ENCODE measurements at regions not wholly inside any gene's neighbourhood (a gene's known extent, or its start where the extent isn't known, plus 50 kb on each side); places are given as distances from the start of the nearest gene placed in this dataset.

GRCh38 chr12:115404761-115405470, 720.9 kb upstream of the TBX3 start:
- no peaks in the 10 kb centered on the region for H3K36me3 ChIP-seq (ENCODE audit: low read depth, low read length)
- 0 out of 2 replicates have a peak overlapping the region, but pooled peaks have one; percentile 1 for H2AFZ ChIP-seq (ENCODE audit: low read length)
- peaks cover 5% of the 10 kb centered on the region for H3K4me1 ChIP-seq (ENCODE audit: insufficient read depth, low read length)
- DNase-seq (peak; percentile 68), ATAC-seq (no peak; the same call in 1 of the 2 replicates)
- intact Hi-C loops (cut with micrococcal nuclease): loop anchor here (5.0 kb wide), 1 partner anchor 347 kb away; no protein-coding TSS in a partner anchor
- no peaks in the 10 kb centered on the region for H4K20me1 ChIP-seq (ENCODE audit: low read length)
- no peaks in the 10 kb centered on the region for H3K9me3 ChIP-seq (ENCODE audit: low read length)
- TF ChIP-seq EZH2phosphoT487 (IDR thresholded peaks at IDR 0.05; ENCODE audit: borderline replicate concordance, low read length) (no peak), CTCF (conservative IDR thresholded peaks at IDR 0.05; ENCODE audit: low read depth, low read length) (no peak), EZH2 (IDR thresholded peaks at IDR 0.05; ENCODE audit: low read length, unreplicated experiment) (no peak)
- no peak overlapping the region for H3K9ac ChIP-seq (ENCODE audit: low read length)
- no TSS peak for BruUV-seq (replicated peaks)
- H3K9me2 ChIP-seq (replicated peaks; ENCODE audit: low read length): no peaks in the 10 kb centered on the region
- H3K79me2 ChIP-seq (ENCODE audit: low read length): no peaks in the 10 kb centered on the region
- H3K27me3 ChIP-seq (ENCODE audit: low read length): no peaks in the 10 kb centered on the region
- no peak overlapping the region for H3K4me3 ChIP-seq (ENCODE audit: low read length)
- no peak overlapping the region for H3K27ac ChIP-seq (ENCODE audit: low read length)
- POLR2A ChIA-PET (ENCODE audit: unreplicated experiment): no interaction called here
- CTCF ChIA-PET: no interaction called here
- H3F3A ChIP-seq (ENCODE audit: low read length, unreplicated experiment): no peaks in the 10 kb centered on the region
- no peak overlapping the region for H3K4me2 ChIP-seq (ENCODE audit: low read length)

GRCh38 chr12:115403689-115404088, 719.7 kb upstream of the TBX3 start:
- no peak for DNase-seq
- Histone ChIP-seq H3K9me2 (replicated peaks; ENCODE audit: low read length) (no peaks in the 10 kb centered on the region), H3K9me3 (ENCODE audit: low read length) (no peaks in the 10 kb centered on the region), H3K27me3 (ENCODE audit: low read length) (no peaks in the 10 kb centered on the region), H3K4me1 (ENCODE audit: insufficient read depth, low read length) (peaks cover 7% of the 10 kb centered on the region), H3K4me3 (ENCODE audit: low read length) (no peak overlapping the region), H3K27ac (ENCODE audit: low read length) (no peak overlapping the region), H2AFZ (ENCODE audit: low read length) (no peak overlapping the region), H3K79me2 (ENCODE audit: low read length) (no peaks in the 10 kb centered on the region), H3K4me2 (ENCODE audit: low read length) (no peak overlapping the region), H3K36me3 (ENCODE audit: low read depth, low read length) (no peaks in the 10 kb centered on the region), H3K9ac (ENCODE audit: low read length) (no peak overlapping the region), H3F3A (ENCODE audit: low read length, unreplicated experiment) (no peaks in the 10 kb centered on the region), H4K20me1 (ENCODE audit: low read length) (no peaks in the 10 kb centered on the region)
- TF ChIP-seq CTCF (conservative IDR thresholded peaks at IDR 0.05; ENCODE audit: low read depth, low read length) (no peak), EZH2phosphoT487 (IDR thresholded peaks at IDR 0.05; ENCODE audit: borderline replicate concordance, low read length) (no peak), EZH2 (IDR thresholded peaks at IDR 0.05; ENCODE audit: low read length, unreplicated experiment) (no peak)
- ChIA-PET CTCF (no interaction called here), POLR2A (ENCODE audit: unreplicated experiment) (no interaction called here)
- no peak for ATAC-seq
- no TSS peak for BruUV-seq (replicated peaks)
- intact Hi-C loops (cut with micrococcal nuclease): loop anchor here (5.0 kb wide), 1 partner anchor 349 kb away; no protein-coding TSS in a partner anchor

GRCh38 chr12:115403253-115403652, 719.3 kb upstream of the TBX3 start:
- no peak overlapping the region for H3K27ac ChIP-seq (ENCODE audit: low read length)
- no TSS peak for BruUV-seq (replicated peaks)
- H3K9me3 ChIP-seq (ENCODE audit: low read length): no peaks in the 10 kb centered on the region
- no peaks in the 10 kb centered on the region for H3K36me3 ChIP-seq (ENCODE audit: low read depth, low read length)
- intact Hi-C loops (cut with micrococcal nuclease): loop anchor here (5.0 kb wide), 1 partner anchor 349 kb away; no protein-coding TSS in a partner anchor
- H3K4me3 ChIP-seq (ENCODE audit: low read length): no peak overlapping the region
- TF ChIP-seq EZH2phosphoT487 (IDR thresholded peaks at IDR 0.05; ENCODE audit: borderline replicate concordance, low read length): no peak
- no peak for TF ChIP-seq EZH2 (IDR thresholded peaks at IDR 0.05; ENCODE audit: low read length, unreplicated experiment)
- TF ChIP-seq CTCF (conservative IDR thresholded peaks at IDR 0.05; ENCODE audit: low read depth, low read length): no peak
- H2AFZ ChIP-seq (ENCODE audit: low read length): no peak overlapping the region
- no peaks in the 10 kb centered on the region for H3F3A ChIP-seq (ENCODE audit: low read length, unreplicated experiment)
- POLR2A ChIA-PET (ENCODE audit: unreplicated experiment): no interaction called here
- no peaks in the 10 kb centered on the region for H3K9me2 ChIP-seq (replicated peaks; ENCODE audit: low read length)
- no peak overlapping the region for H3K9ac ChIP-seq (ENCODE audit: low read length)
- CTCF ChIA-PET: no interaction called here
- DNase-seq (no peak), ATAC-seq (no peak)
- H4K20me1 ChIP-seq (ENCODE audit: low read length): no peaks in the 10 kb centered on the region
- H3K79me2 ChIP-seq (ENCODE audit: low read length): no peaks in the 10 kb centered on the region
- no peaks in the 10 kb centered on the region for H3K27me3 ChIP-seq (ENCODE audit: low read length)
- no peak overlapping the region for H3K4me2 ChIP-seq (ENCODE audit: low read length)
- H3K4me1 ChIP-seq (ENCODE audit: insufficient read depth, low read length): peaks cover 11% of the 10 kb centered on the region
